RWPE2 (cell line): ENCODE measurements at regions not wholly inside any gene's neighbourhood (a gene's known extent, or its start where the extent isn't known, plus 50 kb on each side); places are given as distances from the start of the nearest gene placed in this dataset.

ENCODE experiments used
- ATAC-seq: fragments of 200-7000 bp; cut with Tn5 transposase; 3 replicates; pipeline ENCODE4 v1.9.1; 2021; ENCODE audit warnings: low read depth
- DNase-seq: peaks from one replicate; pipeline ENCODE4 v3.0.0-alpha.2; 2020; ENCODE audit warnings: low spot score
- H3K27ac ChIP-seq: fragments of 450-650 bp; 2 replicates; pipeline ENCODE4 v1.5.1; 2017; ENCODE audit warnings: mild to moderate bottlenecking; ENCODE audit not compliant: poor library complexity, severe bottlenecking
- H3K27me3 ChIP-seq: fragments of 250-450 bp; sonication (Bioruptor Pico); 2 replicates; pipeline ENCODE4 v1.5.1; 2021; ENCODE audit warnings: mild to moderate bottlenecking, moderate library complexity; ENCODE audit not compliant: insufficient read depth, poor library complexity, severe bottlenecking
- H3K36me3 ChIP-seq: fragments of 250-450 bp; sonication (Bioruptor Pico); 2 replicates; pipeline ENCODE4 v1.5.1; 2020; ENCODE audit warnings: low read depth, mild to moderate bottlenecking, moderate library complexity
- H3K4me1 ChIP-seq: fragments of 250-450 bp; sonication (Bioruptor Pico); 2 replicates; pipeline ENCODE4 v1.5.1; 2021; ENCODE audit warnings: mild to moderate bottlenecking, moderate library complexity; ENCODE audit not compliant: insufficient read depth, poor library complexity, severe bottlenecking
- H3K4me3 ChIP-seq: fragments of 250-450 bp; sonication (Bioruptor Pico); 2 replicates; pipeline ENCODE4 v1.5.1; 2021; ENCODE audit warnings: mild to moderate bottlenecking, moderate library complexity; ENCODE audit not compliant: severe bottlenecking
- H3K9me3 ChIP-seq: fragments of 250-450 bp; sonication (Bioruptor Pico); 2 replicates; pipeline ENCODE4 v1.5.1; 2021; ENCODE audit warnings: mild to moderate bottlenecking, moderate library complexity; ENCODE audit not compliant: severe bottlenecking
- CTCF ChIP-seq: fragments of 450-650 bp; IDR thresholded peaks from one replicate; pipeline ENCODE4 v1.5.1; 2017; ENCODE audit warnings: mild to moderate bottlenecking, moderate library complexity; ENCODE audit not compliant: poor library complexity, severe bottlenecking

DNA sequence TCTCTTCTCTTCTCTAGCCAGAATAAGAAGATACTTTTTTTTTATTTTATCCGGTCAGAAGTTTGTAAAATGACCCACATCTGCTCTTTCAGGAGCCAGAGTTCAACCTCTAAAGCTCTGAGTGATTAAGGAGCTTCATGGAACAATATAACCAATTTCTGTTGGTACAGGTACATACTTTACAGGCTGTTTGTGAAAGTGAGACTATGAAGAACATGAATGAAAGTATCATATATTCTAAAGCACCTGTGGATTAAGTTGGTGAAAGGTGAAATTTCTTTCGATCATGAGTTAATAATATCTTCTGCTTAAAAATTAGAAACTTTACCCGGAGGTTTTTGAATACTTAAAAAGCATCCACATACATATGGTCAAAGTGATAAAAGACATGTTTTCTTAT, 65.2 kb downstream of the DMRT2 start:
- DNase-seq, result no peak
- ATAC-seq, result no peak
- H3K36me3 ChIP-seq, result no peaks in the 10 kb centered on the region
- H3K4me1 ChIP-seq, result no peaks in the 10 kb centered on the region
- H3K27ac ChIP-seq, result no peak overlapping the region
- no peaks in the 10 kb centered on the region for H3K9me3 ChIP-seq
- no peak overlapping the region for H3K4me3 ChIP-seq
- TF ChIP-seq CTCF, result no peak
- no peaks in the 10 kb centered on the region for H3K27me3 ChIP-seq

DNA sequence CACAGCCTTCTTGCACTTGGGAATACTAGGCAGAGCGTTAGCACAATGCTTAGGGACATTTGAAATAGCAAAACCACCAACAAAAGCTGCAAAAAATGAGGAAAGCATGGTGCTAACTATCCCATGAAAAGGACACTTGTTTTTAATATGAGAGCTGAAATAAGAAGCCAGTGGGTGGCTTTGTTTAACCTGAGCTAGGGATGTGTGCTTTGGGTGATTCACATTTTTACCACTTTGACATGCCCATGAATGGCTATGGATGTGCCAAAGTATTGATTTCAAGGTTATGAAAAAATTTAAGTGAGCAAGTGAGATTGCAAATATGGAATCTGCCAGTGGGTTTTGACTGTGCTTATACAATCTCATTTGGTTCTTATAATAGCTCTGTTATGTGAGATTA, 67.3 kb downstream of the DMRT2 start:
- H3K27me3 ChIP-seq, result no peaks in the 10 kb centered on the region
- no peaks in the 10 kb centered on the region for H3K9me3 ChIP-seq
- DNase-seq (no peak), ATAC-seq (no peak)
- no peak overlapping the region for H3K4me3 ChIP-seq
- TF ChIP-seq CTCF, result no peak
- H3K4me1 ChIP-seq, result peaks cover 6% of the 10 kb centered on the region
- H3K36me3 ChIP-seq, result no peaks in the 10 kb centered on the region
- H3K27ac ChIP-seq, result no peak overlapping the region

DNA sequence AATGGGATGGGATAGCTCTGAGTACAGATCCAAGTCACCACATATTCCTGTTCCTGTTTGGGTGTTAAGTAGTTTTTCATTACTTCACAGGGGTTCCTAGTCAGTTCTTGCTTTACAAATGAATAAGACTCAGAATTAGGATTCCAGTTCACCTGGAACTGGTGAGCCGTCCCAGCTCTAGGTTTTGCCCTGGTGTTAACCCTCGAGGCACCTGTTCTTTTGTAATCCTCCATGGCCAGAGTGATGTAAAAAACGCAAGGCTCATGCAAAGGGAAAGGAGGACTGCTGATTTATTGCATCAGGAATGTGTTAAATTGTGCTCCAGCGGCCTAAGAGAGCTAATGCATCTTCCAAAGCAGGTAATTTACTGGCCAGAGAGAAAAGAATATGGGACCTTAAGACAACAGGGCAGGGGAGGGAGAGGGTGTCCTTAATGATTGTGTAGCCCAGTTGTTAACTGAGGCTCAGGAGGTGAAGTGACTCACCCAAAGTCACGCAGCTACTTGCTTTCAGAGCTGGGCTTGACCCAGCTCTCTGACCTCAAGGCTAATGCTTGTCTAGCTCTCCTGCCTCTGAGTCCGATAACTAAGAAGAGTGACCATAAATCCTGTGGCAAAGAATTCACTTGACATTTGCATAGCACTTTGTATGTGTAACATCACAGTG, 70.5 kb downstream of the DMRT2 start:
- no peak overlapping the region for H3K4me3 ChIP-seq
- peak; percentile 24; the same call in 1 of the 3 replicates for ATAC-seq
- H3K9me3 ChIP-seq, result no peaks in the 10 kb centered on the region
- H3K27me3 ChIP-seq, result no peaks in the 10 kb centered on the region
- H3K4me1 ChIP-seq, result peaks cover 13% of the 10 kb centered on the region
- no peak for DNase-seq
- no peaks in the 10 kb centered on the region for H3K36me3 ChIP-seq
- no peak for TF ChIP-seq CTCF
- no peak overlapping the region for H3K27ac ChIP-seq

- H3K4me3 ChIP-seq, result no peak overlapping the region
- no peak for DNase-seq
- peak; percentile 98 for ATAC-seq
- peaks cover 17% of the 10 kb centered on the region for H3K4me1 ChIP-seq
- H3K36me3 ChIP-seq, result no peaks in the 10 kb centered on the region
- H3K27me3 ChIP-seq, result no peaks in the 10 kb centered on the region
- no peak for TF ChIP-seq CTCF
- peak overlapping the region; percentile 61 for H3K27ac ChIP-seq
- H3K9me3 ChIP-seq, result no peaks in the 10 kb centered on the region
Measured at GRCh38 chr9:1125741-1126140, 75.6 kb downstream of the DMRT2 start.

GRCh38 chr9:1128046-1128445, 77.9 kb downstream of the DMRT2 start:
- Histone ChIP-seq H3K4me1 (peaks cover 14% of the 10 kb centered on the region), H3K4me3 (no peak overlapping the region), H3K36me3 (no peaks in the 10 kb centered on the region), H3K27me3 (no peaks in the 10 kb centered on the region), H3K27ac (no peak overlapping the region), H3K9me3 (no peaks in the 10 kb centered on the region)
- no peak for TF ChIP-seq CTCF
- ATAC-seq (no peak), DNase-seq (no peak)
